ENCODE measurements at regions not wholly inside any gene's neighbourhood (a gene's known extent, or its start where the extent isn't known, plus 50 kb on each side); places are given as distances from the start of the nearest gene placed in this dataset.

DNA sequence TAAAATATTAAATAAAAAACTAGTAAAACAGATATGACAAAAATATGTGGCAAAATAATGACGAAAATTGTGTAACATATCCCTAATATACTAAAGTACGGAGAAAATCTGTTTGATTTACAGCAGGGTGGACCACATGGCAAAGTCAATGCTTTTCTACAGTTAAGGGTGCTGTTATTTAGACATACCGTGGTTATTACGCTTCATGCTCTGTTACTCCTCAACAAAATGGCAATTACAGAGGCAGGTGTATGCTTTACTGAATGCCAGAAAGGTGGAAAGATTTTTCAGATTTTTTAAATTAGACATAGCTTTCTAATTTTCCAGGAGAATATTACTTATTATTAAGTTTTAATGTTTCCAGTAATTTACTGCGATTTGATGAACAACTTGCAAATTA lies 343.9 kb upstream of the DPYD start:
- intact Hi-C loops (cut with DNase I): no loop called here
- no peak for TF ChIP-seq CTCF (IDR thresholded peaks at IDR 0.05; ENCODE audit: borderline replicate concordance, extremely low read depth, insufficient read depth)
- Histone ChIP-seq H3K9ac (ENCODE audit: low read length in 3 of 3) (no peak overlapping the region), H3K27ac (ENCODE audit: low read depth in 2 of 2, low read length in 2 of 2) (no peak overlapping the region), H3K27me3 (ENCODE audit: control insufficient read depth, insufficient read depth, low read length) (no peaks in the 10 kb centered on the region), H3K4me1 (ENCODE audit: control insufficient read depth in 2 of 3, insufficient read depth in 2 of 3, low read depth in 1 of 3, low read length in 3 of 3) (no peaks in the 10 kb centered on the region), H3K4me3 (ENCODE audit: low read length in 3 of 3) (no peak overlapping the region), H3K9me3 (ENCODE audit: control insufficient read depth in 2 of 3, insufficient read depth in 1 of 3, low read length in 3 of 3) (no peaks in the 10 kb centered on the region), H3K36me3 (ENCODE audit: control insufficient read depth in 2 of 3, insufficient read depth in 3 of 3, low read length in 3 of 3) (no peaks in the 10 kb centered on the region)
- peak in 2 of 5 donors; percentile 4 to 12 for DNase-seq
- no peak for FAIRE-seq

- Histone ChIP-seq H3K4me1 (ENCODE audit: control insufficient read depth in 2 of 3, insufficient read depth in 2 of 3, low read depth in 1 of 3, low read length in 3 of 3) (no peaks in the 10 kb centered on the region), H3K4me3 (ENCODE audit: low read length in 3 of 3) (no peak overlapping the region), H3K36me3 (ENCODE audit: control insufficient read depth in 2 of 3, insufficient read depth in 3 of 3, low read length in 3 of 3) (no peaks in the 10 kb centered on the region), H3K9me3 (ENCODE audit: control insufficient read depth in 2 of 3, insufficient read depth in 1 of 3, low read length in 3 of 3) (no peaks in the 10 kb centered on the region), H3K27ac (ENCODE audit: low read depth in 2 of 2, low read length in 2 of 2) (no peak overlapping the region), H3K9ac (ENCODE audit: low read length in 3 of 3) (no peak overlapping the region), H3K27me3 (ENCODE audit: control insufficient read depth, insufficient read depth, low read length) (no peaks in the 10 kb centered on the region)
- intact Hi-C loops (cut with DNase I): no loop called here
- TF ChIP-seq CTCF (IDR thresholded peaks at IDR 0.05; ENCODE audit: borderline replicate concordance, extremely low read depth, insufficient read depth): no peak
- FAIRE-seq (no peak), DNase-seq (no peak)
Observed at GRCh38 chr1:98260839-98261238, 340.0 kb upstream of the DPYD start.

- intact Hi-C loops (cut with DNase I): no loop called here
- H3K4me3 ChIP-seq (ENCODE audit: low read length in 3 of 3): no peak overlapping the region
- no peaks in the 10 kb centered on the region for H3K36me3 ChIP-seq (ENCODE audit: control insufficient read depth in 2 of 3, insufficient read depth in 3 of 3, low read length in 3 of 3)
- TF ChIP-seq CTCF (IDR thresholded peaks at IDR 0.05; ENCODE audit: borderline replicate concordance, extremely low read depth, insufficient read depth): no peak
- no peaks in the 10 kb centered on the region for H3K27me3 ChIP-seq (ENCODE audit: control insufficient read depth, insufficient read depth, low read length)
- DNase-seq (no peak), FAIRE-seq (no peak)
- H3K4me1 ChIP-seq (ENCODE audit: control insufficient read depth in 2 of 3, insufficient read depth in 2 of 3, low read depth in 1 of 3, low read length in 3 of 3): no peaks in the 10 kb centered on the region
- no peaks in the 10 kb centered on the region for H3K9me3 ChIP-seq (ENCODE audit: control insufficient read depth in 2 of 3, insufficient read depth in 1 of 3, low read length in 3 of 3)
- no peak overlapping the region for H3K27ac ChIP-seq (ENCODE audit: low read depth in 2 of 2, low read length in 2 of 2)
- no peak overlapping the region for H3K9ac ChIP-seq (ENCODE audit: low read length in 3 of 3)
Observed at GRCh38 chr1:98260412-98260811, 339.6 kb upstream of the DPYD start.

DNA sequence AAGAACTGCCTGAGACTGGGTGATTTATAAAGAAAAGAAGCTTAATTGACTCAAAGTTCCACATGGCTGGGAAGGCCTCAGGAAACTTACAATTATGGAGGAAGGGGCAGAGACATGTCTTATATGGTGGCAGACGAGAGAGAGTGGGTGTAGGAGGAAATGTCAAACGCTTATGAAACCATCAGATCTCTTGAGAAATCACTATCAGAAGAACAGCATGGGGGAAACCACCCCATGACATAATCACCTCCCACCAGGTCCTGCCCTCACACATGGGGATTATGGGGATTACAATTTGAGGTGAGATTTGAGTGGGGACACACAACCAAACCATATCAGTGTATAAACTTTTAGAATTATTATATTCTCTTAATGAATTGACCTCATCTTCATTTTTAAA lies 335.9 kb upstream of the DPYD start:
- H3K9me3 ChIP-seq (ENCODE audit: control insufficient read depth in 2 of 3, insufficient read depth in 1 of 3, low read length in 3 of 3): no peaks in the 10 kb centered on the region
- H3K4me3 ChIP-seq (ENCODE audit: low read length in 3 of 3): no peak overlapping the region
- DNase-seq (no peak), FAIRE-seq (no peak)
- H3K9ac ChIP-seq (ENCODE audit: low read length in 3 of 3): no peak overlapping the region
- no peaks in the 10 kb centered on the region for H3K36me3 ChIP-seq (ENCODE audit: control insufficient read depth in 2 of 3, insufficient read depth in 3 of 3, low read length in 3 of 3)
- H3K27ac ChIP-seq (ENCODE audit: low read depth in 2 of 2, low read length in 2 of 2): no peak overlapping the region
- no peaks in the 10 kb centered on the region for H3K4me1 ChIP-seq (ENCODE audit: control insufficient read depth in 2 of 3, insufficient read depth in 2 of 3, low read depth in 1 of 3, low read length in 3 of 3)
- H3K27me3 ChIP-seq (ENCODE audit: control insufficient read depth, insufficient read depth, low read length): no peaks in the 10 kb centered on the region
- intact Hi-C loops (cut with DNase I): no loop called here
- TF ChIP-seq CTCF (IDR thresholded peaks at IDR 0.05; ENCODE audit: borderline replicate concordance, extremely low read depth, insufficient read depth): no peak

Data from kidney (tissue), 13 donors.